ENCODE measurements at regions not wholly inside any gene's neighbourhood (a gene's known extent, or its start where the extent isn't known, plus 50 kb on each side); places are given as distances from the start of the nearest gene placed in this dataset.

GRCh38 chr6:4582506-4583417, 193.4 kb upstream of the CDYL start:
- no peak for DNase-seq

- no peak for DNase-seq
Measured at GRCh38 chr6:4581468-4582385, 194.5 kb upstream of the CDYL start.

- no peak for DNase-seq
Measured at GRCh38 chr6:4580361-4580760, 195.8 kb upstream of the CDYL start.

- DNase-seq = no peak
Measured at GRCh38 chr6:4577406-4577805, 198.8 kb upstream of the CDYL start.

- no peak for DNase-seq
Measured at GRCh38 chr6:4575714-4576113, 200.5 kb upstream of the CDYL start.

- DNase-seq = no peak
Measured at GRCh38 chr6:4574007-4574406, 202.2 kb upstream of the CDYL start.

- DNase-seq = no peak
Measured at GRCh38 chr6:4571011-4571410, 205.2 kb upstream of the CDYL start.

GRCh38 chr6:4568138-4568537, 208.1 kb upstream of the CDYL start:
- DNase-seq = no peak

GRCh38 chr6:4567141-4567540, 209.1 kb upstream of the CDYL start:
- DNase-seq = no peak

- DNase-seq = no peak
Measured at GRCh38 chr6:4565301-4566250, 210.6 kb upstream of the CDYL start.

- peak; percentile 3 for DNase-seq
Measured at GRCh38 chr6:4564801-4565271, 211.4 kb upstream of the CDYL start.

GRCh38 chr6:4563877-4564276, 212.3 kb upstream of the CDYL start:
- no peak for DNase-seq

- no peak for DNase-seq
Measured at GRCh38 chr6:4563156-4563555, 213.0 kb upstream of the CDYL start.

- no peak for DNase-seq
Measured at GRCh38 chr6:4561773-4562400, 214.3 kb upstream of the CDYL start.

GRCh38 chr6:4561078-4561435, 215.1 kb upstream of the CDYL start:
- no peak for DNase-seq

- DNase-seq = no peak
Measured at GRCh38 chr6:4560221-4561077, 215.8 kb upstream of the CDYL start.

- no peak for DNase-seq
Measured at GRCh38 chr6:4559281-4559875, 216.8 kb upstream of the CDYL start.

GRCh38 chr6:4554645-4555044, 221.6 kb upstream of the CDYL start:
- no peak for DNase-seq

GRCh38 chr6:4553387-4553786, 222.8 kb upstream of the CDYL start:
- no peak for DNase-seq

GRCh38 chr6:4550227-4550597, 226.0 kb upstream of the CDYL start:
- no peak for DNase-seq
